KOPT-K1 (cell line): ENCODE measurements at regions not wholly inside any gene's neighbourhood (a gene's known extent, or its start where the extent isn't known, plus 50 kb on each side); places are given as distances from the start of the nearest gene placed in this dataset.
"Not testable (repeated sequence)": the region's sequence is repeated elsewhere in the genome, so short reads cannot be mapped to it uniquely, and the experiment has no call there.

Source experiments
- H3K27ac ChIP-seq: fragments of 200-600 bp; sonication (generic); 2 replicates; pipeline ENCODE4 v1.5.1; 2016; ENCODE audit warnings: antibody characterized with exemption, mild to moderate bottlenecking, low read depth, low read length; ENCODE audit not compliant: poor library complexity, severe bottlenecking
- H3K36me3 ChIP-seq: fragments of 200-600 bp; sonication (generic); 2 replicates; pipeline ENCODE4 v1.5.1; 2017; ENCODE audit warnings: antibody characterized with exemption, mild to moderate bottlenecking, low read length, moderate library complexity; ENCODE audit not compliant: insufficient read depth
- H3K9me3 ChIP-seq: fragments of 200-600 bp; sonication (generic); 2 replicates; pipeline ENCODE4 v1.5.1; 2017; ENCODE audit warnings: antibody characterized with exemption, low read length, mild to moderate bottlenecking; ENCODE audit not compliant: insufficient read depth, poor library complexity, severe bottlenecking

DNA sequence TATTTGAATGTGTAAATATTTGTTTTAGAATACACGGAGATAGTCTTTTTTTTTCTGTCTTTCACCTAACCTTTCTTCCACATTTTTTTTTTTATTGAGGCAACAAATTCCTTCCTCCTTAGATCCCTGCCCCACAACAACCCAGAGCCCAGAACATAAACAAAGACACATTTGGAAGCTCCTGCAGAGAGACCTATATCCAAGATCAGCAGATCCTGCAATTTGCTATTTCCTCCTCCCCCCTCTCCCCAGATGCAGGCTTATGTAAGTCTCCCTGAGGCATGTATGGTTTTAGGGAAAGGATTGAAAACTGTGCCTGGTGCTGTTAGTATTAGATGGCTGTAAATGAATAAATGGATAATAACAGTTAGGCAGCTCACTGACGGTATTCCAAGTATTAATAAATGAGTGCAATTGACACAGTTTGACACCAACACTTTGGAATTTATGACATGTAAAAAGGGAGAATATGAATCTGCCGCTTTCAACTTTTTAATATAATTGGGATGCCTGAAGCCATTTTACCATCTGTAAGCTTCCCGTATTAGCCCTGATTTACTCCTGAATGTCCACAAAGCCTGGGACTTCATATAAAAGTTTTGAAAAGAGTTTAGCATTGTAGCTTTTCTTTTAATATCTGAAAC is 608.3 kb upstream of the CITED2 start:
- Histone ChIP-seq H3K27ac (no peak overlapping the region), H3K36me3 (no peaks in the 10 kb centered on the region), H3K9me3 (no peaks in the 10 kb centered on the region)

DNA sequence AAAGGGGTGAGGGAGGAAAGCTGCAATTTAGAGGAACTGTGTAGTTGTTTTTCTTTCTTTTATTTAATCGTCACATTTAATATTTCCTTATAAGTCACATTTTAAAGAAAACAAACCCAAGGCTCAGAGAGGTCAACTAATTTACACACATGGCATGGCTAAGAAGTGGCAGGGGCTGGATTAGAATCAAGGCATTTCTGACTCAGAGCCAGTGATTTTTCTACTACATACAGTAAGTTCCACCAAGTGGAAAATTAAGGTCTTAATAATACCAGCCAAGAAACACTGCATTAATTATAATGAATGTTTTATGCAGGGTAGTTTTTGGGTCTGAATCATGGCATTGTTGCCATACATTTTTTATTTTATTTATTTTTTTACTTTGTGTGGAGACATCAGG is 607.7 kb upstream of the CITED2 start:
- no peaks in the 10 kb centered on the region for H3K9me3 ChIP-seq
- no peak overlapping the region for H3K27ac ChIP-seq
- no peaks in the 10 kb centered on the region for H3K36me3 ChIP-seq

DNA sequence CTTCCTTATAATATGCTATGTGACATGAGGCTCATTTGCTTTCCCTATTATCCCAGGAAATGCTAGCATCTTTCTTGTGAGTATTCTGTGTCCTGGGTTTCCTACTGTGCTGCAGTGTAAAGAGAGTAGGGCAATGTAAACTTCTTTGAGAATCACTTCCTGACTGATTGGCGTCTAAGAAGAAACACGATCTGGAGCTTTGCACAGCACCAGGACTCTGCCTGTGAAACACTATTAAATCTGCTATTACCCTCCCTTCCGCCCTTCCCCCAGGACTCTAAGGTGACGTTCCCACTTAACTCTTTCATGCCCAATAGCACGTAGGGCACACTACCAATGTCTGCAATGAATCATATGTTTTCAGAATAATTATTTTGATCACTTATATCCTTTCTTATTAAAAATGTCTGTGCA is 607.3 kb upstream of the CITED2 start:
- no peak overlapping the region for H3K27ac ChIP-seq
- H3K9me3 ChIP-seq = no peaks in the 10 kb centered on the region
- H3K36me3 ChIP-seq = no peaks in the 10 kb centered on the region

DNA sequence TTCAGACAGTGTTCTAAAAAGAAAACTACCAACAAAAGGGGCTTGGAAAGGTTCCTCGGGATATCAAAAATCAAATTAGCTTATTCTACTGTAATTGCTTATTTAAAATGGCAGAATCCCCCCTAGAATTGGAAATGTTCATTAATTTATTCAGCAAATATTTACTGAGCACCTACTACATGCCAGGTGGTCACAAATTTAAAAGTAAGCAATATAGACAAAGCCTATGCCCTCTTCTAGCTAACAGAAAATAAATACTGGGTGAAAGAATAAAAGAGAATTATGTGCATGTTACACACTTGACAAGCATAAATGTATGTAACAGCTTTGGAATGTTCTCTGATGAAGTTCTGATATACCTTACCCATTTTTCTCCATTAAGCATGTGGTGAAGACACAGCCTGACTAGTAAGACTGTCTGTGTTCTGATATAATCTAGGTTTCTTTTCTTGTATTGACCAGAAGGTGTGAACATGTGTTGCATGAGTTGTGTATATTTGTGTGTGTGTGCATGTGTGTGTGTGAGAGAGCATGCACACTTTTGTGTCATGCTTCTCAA is 606.7 kb upstream of the CITED2 start:
- no peaks in the 10 kb centered on the region for H3K36me3 ChIP-seq
- no peaks in the 10 kb centered on the region for H3K9me3 ChIP-seq
- no peak overlapping the region for H3K27ac ChIP-seq

DNA sequence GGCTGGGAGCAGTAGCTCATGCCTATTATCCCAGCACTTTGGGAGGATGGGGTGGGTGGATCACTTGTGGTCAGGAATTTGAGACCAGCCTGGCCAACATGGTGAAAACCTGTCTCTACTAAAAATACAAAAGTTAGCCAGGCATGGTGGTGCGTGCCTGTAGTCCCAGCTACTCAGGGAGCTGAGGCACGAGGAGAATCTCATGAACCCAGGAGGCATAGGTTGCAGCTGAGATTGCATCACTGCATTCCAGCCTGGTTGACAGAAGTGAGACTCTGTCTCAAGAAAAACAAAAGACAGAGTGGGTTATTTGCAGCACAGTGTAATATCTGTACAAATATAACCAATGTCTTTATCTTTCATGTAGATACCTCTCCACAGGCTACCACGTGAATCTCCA is 606.2 kb upstream of the CITED2 start:
- not testable (repeated sequence) for H3K36me3 ChIP-seq, H3K9me3 ChIP-seq, H3K27ac ChIP-seq

DNA sequence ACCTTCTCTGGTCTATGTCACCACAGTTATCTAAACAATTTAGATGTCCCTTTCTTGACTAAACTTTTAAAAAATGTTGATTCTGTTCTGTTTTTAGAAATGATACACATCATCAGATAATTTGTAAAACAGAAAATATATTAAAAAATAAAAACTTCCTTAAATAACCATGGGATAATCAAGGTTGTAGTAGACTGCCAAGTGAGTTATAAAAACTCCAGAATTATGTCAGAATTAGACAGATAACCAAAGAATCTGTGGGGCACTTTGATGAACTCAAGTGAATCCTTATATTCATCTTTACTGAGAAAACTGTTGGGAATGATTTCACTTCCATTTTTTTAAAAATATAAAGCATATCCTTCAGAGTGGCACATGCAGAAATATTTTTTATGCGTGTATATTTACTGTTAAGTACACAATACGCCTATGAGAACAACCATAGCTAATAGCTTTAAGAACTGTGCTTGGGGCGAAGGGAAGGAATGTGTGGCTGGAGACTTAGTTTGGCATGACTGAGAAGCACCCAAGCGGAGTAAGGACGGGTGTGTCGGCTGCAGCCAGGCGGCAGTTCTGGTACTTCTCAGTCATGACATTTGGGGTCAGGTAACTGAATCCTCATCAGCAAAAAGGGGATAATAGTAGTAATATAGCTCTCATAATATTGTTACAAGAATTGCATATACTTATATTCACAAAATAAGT is 604.7 kb upstream of the CITED2 start:
- Histone ChIP-seq H3K36me3 (no peaks in the 10 kb centered on the region), H3K27ac (no peak overlapping the region), H3K9me3 (no peaks in the 10 kb centered on the region)

DNA sequence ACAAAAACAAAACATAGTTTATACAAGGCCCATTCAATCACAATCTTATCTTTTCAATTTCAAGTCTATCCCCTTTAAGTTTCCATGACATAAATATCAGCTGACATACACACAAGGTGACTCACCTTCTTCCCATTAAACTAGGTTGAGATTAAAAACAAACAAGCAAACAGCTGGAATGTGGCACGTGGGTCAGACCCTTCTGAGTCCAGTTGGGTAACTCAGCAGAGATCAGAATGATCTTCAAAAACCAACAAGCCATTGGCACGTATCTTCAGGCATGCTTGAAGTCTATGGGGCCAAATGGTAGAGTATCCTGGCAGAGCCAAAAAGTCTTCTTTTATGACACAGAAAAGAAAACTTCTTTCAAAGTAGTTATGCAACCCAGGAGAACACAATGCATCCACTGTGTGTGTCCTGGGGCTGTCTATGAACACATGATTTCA is 603.5 kb upstream of the CITED2 start:
- H3K36me3 ChIP-seq = no peaks in the 10 kb centered on the region
- H3K27ac ChIP-seq = no peak overlapping the region
- no peaks in the 10 kb centered on the region for H3K9me3 ChIP-seq

DNA sequence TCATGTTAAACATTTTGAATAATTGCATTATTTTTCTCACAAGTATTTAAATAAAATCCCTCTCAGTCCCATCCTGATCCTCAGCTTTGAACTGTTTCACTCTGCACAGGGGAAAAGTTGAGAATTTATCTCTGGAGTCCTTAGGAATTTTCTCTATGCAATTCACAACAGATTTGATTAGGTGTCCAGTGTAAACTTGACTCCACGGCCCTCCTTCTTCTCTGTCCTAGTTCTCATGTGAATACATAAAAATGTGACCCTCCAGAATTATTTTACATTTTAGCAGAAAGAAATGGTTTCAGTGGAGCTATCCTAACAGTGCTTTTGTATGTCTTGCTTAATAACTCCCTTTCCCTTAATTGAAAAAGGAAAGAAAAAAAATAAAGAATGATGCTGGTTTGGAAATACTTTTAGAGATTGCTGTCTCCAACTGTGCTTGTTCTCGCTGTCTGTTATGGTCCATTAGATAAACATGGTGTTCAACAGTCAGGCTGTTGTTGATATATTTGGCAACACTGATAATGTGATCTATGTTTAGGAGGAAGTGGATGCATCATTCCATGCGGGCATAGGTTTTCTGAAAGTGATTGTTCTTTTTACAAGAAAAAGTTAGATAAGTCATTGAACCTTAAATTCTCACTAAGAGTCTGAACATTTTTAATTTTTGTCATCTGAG is 599.4 kb upstream of the CITED2 start:
- H3K36me3 ChIP-seq = no peaks in the 10 kb centered on the region
- H3K27ac ChIP-seq = no peak overlapping the region
- H3K9me3 ChIP-seq = no peaks in the 10 kb centered on the region

DNA sequence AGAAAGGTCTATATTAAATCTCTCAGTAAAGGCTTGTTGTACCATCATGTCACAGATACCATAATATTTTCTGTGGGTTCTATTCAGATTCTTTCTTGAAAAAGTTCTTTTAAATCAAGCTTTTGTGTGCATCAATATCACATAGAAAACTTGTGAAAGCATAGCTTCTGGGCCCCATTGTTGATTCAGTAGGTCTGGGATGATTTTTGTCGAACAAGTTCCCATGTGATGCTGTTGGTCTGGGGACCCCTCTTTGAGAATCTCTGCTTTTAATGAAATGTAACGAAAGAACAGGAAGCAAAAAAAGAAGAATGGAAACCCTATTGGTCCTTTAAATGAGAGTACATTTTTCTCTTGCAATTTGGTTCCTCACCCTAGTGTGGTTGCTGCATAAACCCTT is 597.7 kb upstream of the CITED2 start:
- Histone ChIP-seq H3K36me3 (no peaks in the 10 kb centered on the region), H3K9me3 (no peaks in the 10 kb centered on the region), H3K27ac (no peak overlapping the region)

DNA sequence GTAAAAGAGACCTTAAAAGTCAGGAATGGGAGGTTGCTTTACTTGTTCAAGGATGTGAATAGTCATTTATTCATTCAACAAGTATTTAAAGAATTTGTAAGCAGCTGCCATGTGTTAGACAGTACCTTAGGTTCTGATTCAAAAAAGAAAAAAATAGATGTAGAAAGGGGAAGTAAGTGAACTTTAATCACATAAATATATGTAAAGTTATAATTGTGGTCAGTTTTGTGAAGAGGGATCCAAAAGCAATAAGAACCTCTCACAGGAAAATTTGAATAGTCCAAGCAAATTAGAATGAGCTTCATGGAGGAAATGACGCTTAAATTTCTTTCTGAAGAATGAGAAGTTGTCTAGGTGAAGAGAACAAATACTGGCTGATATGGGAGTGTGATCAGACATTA is 596.1 kb upstream of the CITED2 start:
- Histone ChIP-seq H3K9me3 (no peaks in the 10 kb centered on the region), H3K27ac (no peak overlapping the region), H3K36me3 (no peaks in the 10 kb centered on the region)

DNA sequence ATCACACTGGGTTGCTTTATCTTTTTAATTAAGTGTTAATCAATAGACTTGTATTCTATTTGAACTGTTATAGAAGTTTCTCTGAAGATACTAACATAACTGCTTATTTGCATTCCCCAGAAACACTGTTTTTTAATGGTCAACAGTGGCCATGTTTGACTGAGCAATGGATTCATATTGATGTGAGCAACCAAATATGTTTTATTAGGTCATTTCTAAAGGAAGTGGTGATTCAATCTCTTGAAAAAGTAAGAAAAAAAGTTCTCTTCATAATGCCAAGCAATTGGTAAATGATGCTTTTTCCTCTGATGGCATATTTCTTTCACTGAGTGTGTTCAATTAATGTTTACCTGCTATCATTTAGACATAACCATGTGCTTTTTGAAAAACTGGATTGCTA is 593.0 kb upstream of the CITED2 start:
- H3K27ac ChIP-seq = no peak overlapping the region
- H3K9me3 ChIP-seq = no peaks in the 10 kb centered on the region
- H3K36me3 ChIP-seq = no peaks in the 10 kb centered on the region

DNA sequence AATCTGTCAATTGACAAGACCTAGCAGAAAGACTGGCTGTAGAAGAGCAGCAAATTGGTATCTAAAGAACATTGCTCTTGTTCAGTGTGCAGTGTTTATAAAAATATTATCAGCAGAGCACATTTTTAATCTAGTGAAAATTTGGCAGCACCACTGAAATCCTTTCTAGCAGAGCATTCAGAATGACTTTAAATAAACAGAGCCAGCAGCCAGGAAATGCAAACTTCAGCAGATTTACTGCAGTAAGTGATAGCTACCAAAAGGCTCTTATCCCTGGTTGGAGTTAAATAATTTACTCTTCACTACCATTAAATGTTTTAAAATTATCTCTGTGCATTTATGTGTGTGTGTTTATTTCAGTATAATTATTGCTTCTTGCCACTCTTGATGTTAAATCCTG is 590.9 kb upstream of the CITED2 start:
- Histone ChIP-seq H3K36me3 (no peaks in the 10 kb centered on the region), H3K9me3 (no peaks in the 10 kb centered on the region), H3K27ac (no peak overlapping the region)

DNA sequence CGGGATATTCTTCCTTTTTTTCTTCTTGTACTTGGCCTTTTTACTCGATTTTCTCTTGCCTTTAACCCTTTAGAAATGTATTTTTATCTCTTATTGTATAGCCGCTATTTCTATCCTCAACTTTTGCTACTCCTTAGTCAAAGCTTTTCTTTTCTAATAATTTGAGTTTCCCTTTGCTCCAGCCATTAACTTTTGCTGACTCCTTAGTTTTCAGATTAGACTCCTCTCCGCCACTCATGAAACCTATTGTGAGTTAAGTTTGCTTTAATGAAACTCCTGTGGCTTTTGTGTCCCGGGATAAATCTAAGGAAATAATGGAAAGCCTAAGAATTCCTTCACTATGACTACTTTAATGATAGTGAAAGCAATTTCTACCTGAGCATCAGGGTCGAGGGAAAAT is 590.3 kb upstream of the CITED2 start:
- H3K9me3 ChIP-seq = no peaks in the 10 kb centered on the region

DNA sequence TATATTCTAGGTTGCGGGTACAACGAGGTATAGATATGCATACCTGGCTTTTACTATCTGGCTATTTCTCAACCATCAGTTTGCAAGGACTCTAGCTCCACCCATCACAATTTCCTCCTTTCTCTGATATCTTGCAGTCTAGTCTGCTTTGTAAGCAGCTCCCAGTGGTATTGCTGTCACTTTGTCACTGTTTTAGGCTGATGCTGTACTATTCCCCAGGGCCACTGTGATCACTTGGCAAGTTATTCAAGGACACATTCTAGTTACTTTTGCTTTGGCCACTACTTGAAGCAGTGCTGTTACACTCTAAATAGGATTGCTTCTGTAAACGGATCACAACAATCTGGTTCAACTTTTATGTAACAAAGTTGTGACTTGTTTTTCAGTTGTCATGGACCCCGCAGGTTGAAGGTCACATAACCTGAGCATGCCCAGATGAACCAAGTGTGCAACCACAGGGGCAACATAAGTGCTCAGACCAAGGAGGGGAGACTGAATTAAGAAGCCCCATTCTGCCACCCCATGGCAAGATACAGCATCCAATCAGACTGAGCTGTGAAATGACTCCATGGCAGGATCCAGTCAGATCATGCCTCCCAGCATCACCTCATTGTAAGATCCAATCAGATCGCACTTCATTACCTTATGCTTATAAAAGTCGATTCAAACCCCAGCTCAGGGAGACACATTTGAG is 588.4 kb upstream of the CITED2 start:
- Histone ChIP-seq H3K9me3 (no peaks in the 10 kb centered on the region), H3K27ac (no peak overlapping the region), H3K36me3 (no peaks in the 10 kb centered on the region)

More for the DNA sequence above, 590.3 kb upstream of the CITED2 start:
- H3K27ac ChIP-seq = no peak overlapping the region
- no peaks in the 10 kb centered on the region for H3K36me3 ChIP-seq

DNA sequence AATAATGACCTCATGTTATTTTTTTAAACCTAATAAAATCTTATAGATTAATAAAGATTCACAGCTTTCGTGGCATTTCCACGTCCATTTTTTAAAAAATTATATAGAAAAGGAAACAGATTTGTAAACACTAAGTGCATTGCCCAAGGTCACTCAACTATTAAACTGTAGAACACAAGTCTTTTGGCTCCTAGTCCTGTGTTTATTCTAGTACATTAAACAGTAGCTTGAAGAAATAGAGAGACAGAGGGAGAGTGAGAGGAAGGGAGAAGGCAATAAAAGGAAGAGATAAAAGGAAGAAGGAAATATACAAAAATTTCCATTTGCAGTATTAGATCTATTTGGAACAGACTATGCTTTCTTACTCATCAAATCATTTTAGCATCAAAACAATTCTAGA is 586.7 kb upstream of the CITED2 start:
- H3K36me3 ChIP-seq = no peaks in the 10 kb centered on the region
- no peak overlapping the region for H3K27ac ChIP-seq
- no peaks in the 10 kb centered on the region for H3K9me3 ChIP-seq
